Vagina (tissue), 2 donors: ENCODE measurements at regions not wholly inside any gene's neighbourhood (a gene's known extent, or its start where the extent isn't known, plus 50 kb on each side); places are given as distances from the start of the nearest gene placed in this dataset.

Experiments used
- POLR2A ChIP-seq, 2 donors: fragments of 450-650 bp; IDR thresholded peaks; one replicate each; pipeline ENCODE4 v1.6.1; 2017; ENCODE audit warnings: antibody characterized with exemption in 2 of 2, mild to moderate bottlenecking in 2 of 2, moderate library complexity in 2 of 2
- POLR2AphosphoS5 ChIP-seq, 2 donors: sonication (generic); formaldehyde crosslinking; IDR thresholded peaks; one replicate each; pipeline ENCODE4 v1.9.0; 2017; ENCODE audit warnings: antibody characterized with exemption in 2 of 2, mild to moderate bottlenecking in 2 of 2, low read depth in 1 of 2; ENCODE audit not compliant: insufficient read depth in 1 of 2
- TF ChIP-seq, protein P1 (sequence below), 3 experiments: fragments of 450-650 bp in 2 of 3; fragments of 200-600 bp in 1 of 3; sonication (generic) in 1 of 3; IDR thresholded peaks; one replicate each; pipeline ENCODE4 v1.5.1; 2017 to 2019; ENCODE audit warnings: antibody characterized with exemption in 3 of 3, mild to moderate bottlenecking in 2 of 3, moderate library complexity in 2 of 3

DNA sequence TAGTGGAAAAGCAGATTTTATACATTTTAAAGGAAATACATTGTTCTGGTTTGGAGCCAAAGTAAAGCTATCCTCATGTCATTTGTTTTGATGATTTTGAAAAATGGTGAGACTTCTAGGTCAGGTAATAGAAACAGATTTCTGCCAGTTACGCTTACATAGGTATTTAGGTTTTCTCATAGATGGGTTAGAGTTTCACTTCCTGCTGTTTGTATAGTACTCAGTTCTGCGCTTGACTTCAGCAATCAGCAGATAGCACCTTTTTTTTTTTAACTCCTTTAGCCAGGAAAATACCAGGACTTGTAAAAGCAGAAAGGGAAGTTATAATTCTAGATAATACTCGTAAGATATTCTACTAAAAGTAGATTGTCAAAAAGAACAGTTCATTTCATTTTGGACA, 209.8 kb upstream of the POM121L12 start:
- TF ChIP-seq POLR2A (IDR thresholded peaks at IDR 0.05) (no peak), POLR2AphosphoS5 (IDR thresholded peaks at IDR 0.05; ENCODE audit: insufficient read depth in 1 of 2, low read depth in 1 of 2) (no peak)
- TF ChIP-seq, protein P1, sequence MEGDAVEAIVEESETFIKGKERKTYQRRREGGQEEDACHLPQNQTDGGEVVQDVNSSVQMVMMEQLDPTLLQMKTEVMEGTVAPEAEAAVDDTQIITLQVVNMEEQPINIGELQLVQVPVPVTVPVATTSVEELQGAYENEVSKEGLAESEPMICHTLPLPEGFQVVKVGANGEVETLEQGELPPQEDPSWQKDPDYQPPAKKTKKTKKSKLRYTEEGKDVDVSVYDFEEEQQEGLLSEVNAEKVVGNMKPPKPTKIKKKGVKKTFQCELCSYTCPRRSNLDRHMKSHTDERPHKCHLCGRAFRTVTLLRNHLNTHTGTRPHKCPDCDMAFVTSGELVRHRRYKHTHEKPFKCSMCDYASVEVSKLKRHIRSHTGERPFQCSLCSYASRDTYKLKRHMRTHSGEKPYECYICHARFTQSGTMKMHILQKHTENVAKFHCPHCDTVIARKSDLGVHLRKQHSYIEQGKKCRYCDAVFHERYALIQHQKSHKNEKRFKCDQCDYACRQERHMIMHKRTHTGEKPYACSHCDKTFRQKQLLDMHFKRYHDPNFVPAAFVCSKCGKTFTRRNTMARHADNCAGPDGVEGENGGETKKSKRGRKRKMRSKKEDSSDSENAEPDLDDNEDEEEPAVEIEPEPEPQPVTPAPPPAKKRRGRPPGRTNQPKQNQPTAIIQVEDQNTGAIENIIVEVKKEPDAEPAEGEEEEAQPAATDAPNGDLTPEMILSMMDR (IDR thresholded peaks at IDR 0.05), result no peak
